ENCODE measurements at regions not wholly inside any gene's neighbourhood (a gene's known extent, or its start where the extent isn't known, plus 50 kb on each side); places are given as distances from the start of the nearest gene placed in this dataset.

GRCh38 chr12:61308220-61308619 is 952.0 kb upstream of the USP15 start:
- TF ChIP-seq ZNF169 (tag by site-specific recombination; IDR thresholded peaks at IDR 0.05): no peak
- no peak for TF ChIP-seq ZNF274 (IDR thresholded peaks at IDR 0.05; ENCODE audit: low read length)
- TF ChIP-seq ZNF274 (tag by site-specific recombination; IDR thresholded peaks at IDR 0.05; ENCODE audit: borderline replicate concordance): no peak
- no peak for TF ChIP-seq BCL11A (tag by site-specific recombination; IDR thresholded peaks at IDR 0.05; ENCODE audit: low read depth)
- TF ChIP-seq ZBTB10 (tag by site-specific recombination; IDR thresholded peaks at IDR 0.05): no peak
- TF ChIP-seq CTCF (tag by site-specific recombination; IDR thresholded peaks at IDR 0.05): no peak
- TF ChIP-seq TRIM28 (IDR thresholded peaks at IDR 0.05; ENCODE audit: borderline replicate concordance, low read length): no peak
- TF ChIP-seq ZBTB26 (tag by site-specific recombination; optimal IDR thresholded peaks at IDR 0.05): no peak
- no peak for TF ChIP-seq ZNF664 (tag by site-specific recombination; IDR thresholded peaks at IDR 0.05)
- TF ChIP-seq OSR2 (tag by site-specific recombination; IDR thresholded peaks at IDR 0.05): no peak
- no peak for TF ChIP-seq MYNN (tag by site-specific recombination; IDR thresholded peaks at IDR 0.05; ENCODE audit: borderline replicate concordance)
- TF ChIP-seq ELK4 (IDR thresholded peaks at IDR 0.05; ENCODE audit: borderline replicate concordance, low read depth, low read length): no peak
- no peak for TF ChIP-seq SCRT1 (tag by site-specific recombination; IDR thresholded peaks at IDR 0.05; ENCODE audit: borderline replicate concordance)

Data from HEK293 (cell line).